ENCODE measurements at regions not wholly inside any gene's neighbourhood (a gene's known extent, or its start where the extent isn't known, plus 50 kb on each side); places are given as distances from the start of the nearest gene placed in this dataset.

- DNase-seq (ENCODE audit: extremely low read depth, low read depth), result no peak
- no peak for TF ChIP-seq CTCF (IDR thresholded peaks at IDR 0.05; ENCODE audit: low read depth, low read length)
Measured at GRCh38 chr2:67237288-67237687, 159.8 kb upstream of the ETAA1 start.

GRCh38 chr2:67240507-67240906 lies 156.6 kb upstream of the ETAA1 start:
- DNase-seq (ENCODE audit: extremely low read depth, low read depth), result no peak
- TF ChIP-seq CTCF (IDR thresholded peaks at IDR 0.05; ENCODE audit: low read depth, low read length), result no peak

- DNase-seq (ENCODE audit: extremely low read depth, low read depth), result no peak
- TF ChIP-seq CTCF (IDR thresholded peaks at IDR 0.05; ENCODE audit: low read depth, low read length), result no peak
Measured at GRCh38 chr2:67241453-67241852, 155.7 kb upstream of the ETAA1 start.

- TF ChIP-seq CTCF (IDR thresholded peaks at IDR 0.05; ENCODE audit: low read depth, low read length), result no peak
- DNase-seq (ENCODE audit: extremely low read depth, low read depth), result no peak
Measured at GRCh38 chr2:67242456-67242855, 154.7 kb upstream of the ETAA1 start.

GRCh38 chr2:67243919-67244318 lies 153.2 kb upstream of the ETAA1 start:
- no peak for DNase-seq (ENCODE audit: extremely low read depth, low read depth)
- TF ChIP-seq CTCF (IDR thresholded peaks at IDR 0.05; ENCODE audit: low read depth, low read length), result no peak

GRCh38 chr2:67246791-67247190 lies 150.3 kb upstream of the ETAA1 start:
- DNase-seq (ENCODE audit: extremely low read depth, low read depth), result no peak
- no peak for TF ChIP-seq CTCF (IDR thresholded peaks at IDR 0.05; ENCODE audit: low read depth, low read length)

GRCh38 chr2:67251741-67252140 lies 145.4 kb upstream of the ETAA1 start:
- no peak for DNase-seq (ENCODE audit: extremely low read depth, low read depth)
- no peak for TF ChIP-seq CTCF (IDR thresholded peaks at IDR 0.05; ENCODE audit: low read depth, low read length)
